HG03521 (cell line): ENCODE measurements at regions not wholly inside any gene's neighbourhood (a gene's known extent, or its start where the extent isn't known, plus 50 kb on each side); places are given as distances from the start of the nearest gene placed in this dataset.
"Not testable (repeated sequence)": the region's sequence is repeated elsewhere in the genome, so short reads cannot be mapped to it uniquely, and the experiment has no call there.

ENCODE experiments used
- ATAC-seq: cut with Tn5 transposase; IDR thresholded peaks from one replicate; pipeline ENCODE4 v1.9.1; 2021; ENCODE audit warnings: mild to moderate bottlenecking, moderate library complexity; ENCODE audit not compliant: unreplicated experiment

DNA sequence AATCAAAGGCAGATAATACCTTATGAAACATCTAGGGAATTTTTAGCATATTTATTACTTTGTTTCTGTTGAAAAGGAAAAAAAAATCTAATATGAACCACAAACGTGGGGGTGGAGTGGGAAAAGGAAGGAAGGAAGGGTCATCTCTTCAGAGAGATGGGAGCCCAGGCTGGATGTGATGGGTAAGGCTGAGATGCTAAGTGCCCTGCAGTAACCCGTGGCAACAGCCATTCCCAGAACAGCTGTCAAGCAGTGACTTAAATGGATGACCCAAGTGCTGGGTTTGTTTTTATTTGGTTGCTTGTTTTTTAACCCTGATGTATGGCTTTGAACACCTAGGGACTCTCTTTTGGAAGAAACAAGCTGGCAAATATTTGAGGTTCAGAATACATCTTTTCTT is 50.7 kb upstream of the KLF7 start:
- no peak for ATAC-seq

DNA sequence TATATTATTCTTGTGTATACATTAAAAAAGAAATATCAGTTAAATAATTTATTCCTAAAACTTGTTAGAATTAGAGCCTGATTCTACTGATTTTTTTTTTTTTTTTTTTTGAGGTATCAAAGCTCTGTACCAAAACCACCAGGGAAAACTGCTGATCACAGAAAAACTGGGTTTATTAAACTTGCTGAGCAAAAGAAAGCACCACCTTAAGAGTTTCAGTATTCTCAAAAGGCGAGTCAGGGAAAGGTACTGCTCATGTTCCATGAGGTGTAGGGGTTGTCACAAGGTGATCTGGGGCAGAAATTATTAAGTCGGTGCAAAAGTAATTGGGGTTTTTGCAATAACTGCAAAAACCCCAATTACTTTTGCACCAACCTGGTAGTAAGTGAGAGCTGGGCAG is 51.7 kb upstream of the KLF7 start:
- ATAC-seq, result no peak

DNA sequence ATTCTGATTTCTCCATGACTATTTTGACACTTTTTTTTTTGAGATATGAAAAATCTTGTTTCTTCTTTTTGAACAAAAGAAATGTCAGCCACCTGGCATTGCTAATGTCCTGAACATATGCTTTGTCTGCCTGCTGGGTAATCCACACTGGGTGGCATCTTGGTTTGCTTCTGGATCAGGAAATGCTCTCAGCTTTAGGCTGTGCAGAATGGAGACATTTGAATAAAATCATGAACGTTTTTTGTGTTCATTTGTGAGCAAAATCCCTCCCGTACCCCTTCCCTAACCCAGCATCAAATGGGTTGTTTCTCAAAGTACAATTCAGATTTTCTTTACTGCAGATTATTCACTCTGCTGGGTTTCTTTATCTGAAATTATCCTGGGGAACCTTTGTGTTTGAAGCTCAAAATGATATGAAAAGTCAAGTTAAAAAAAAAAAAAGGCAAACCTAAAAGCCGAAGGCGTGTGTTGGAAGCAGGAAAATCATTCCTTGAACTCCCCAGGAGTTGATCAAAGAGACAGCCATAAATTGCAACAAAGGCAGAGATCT is 53.4 kb upstream of the KLF7 start:
- no peak for ATAC-seq

DNA sequence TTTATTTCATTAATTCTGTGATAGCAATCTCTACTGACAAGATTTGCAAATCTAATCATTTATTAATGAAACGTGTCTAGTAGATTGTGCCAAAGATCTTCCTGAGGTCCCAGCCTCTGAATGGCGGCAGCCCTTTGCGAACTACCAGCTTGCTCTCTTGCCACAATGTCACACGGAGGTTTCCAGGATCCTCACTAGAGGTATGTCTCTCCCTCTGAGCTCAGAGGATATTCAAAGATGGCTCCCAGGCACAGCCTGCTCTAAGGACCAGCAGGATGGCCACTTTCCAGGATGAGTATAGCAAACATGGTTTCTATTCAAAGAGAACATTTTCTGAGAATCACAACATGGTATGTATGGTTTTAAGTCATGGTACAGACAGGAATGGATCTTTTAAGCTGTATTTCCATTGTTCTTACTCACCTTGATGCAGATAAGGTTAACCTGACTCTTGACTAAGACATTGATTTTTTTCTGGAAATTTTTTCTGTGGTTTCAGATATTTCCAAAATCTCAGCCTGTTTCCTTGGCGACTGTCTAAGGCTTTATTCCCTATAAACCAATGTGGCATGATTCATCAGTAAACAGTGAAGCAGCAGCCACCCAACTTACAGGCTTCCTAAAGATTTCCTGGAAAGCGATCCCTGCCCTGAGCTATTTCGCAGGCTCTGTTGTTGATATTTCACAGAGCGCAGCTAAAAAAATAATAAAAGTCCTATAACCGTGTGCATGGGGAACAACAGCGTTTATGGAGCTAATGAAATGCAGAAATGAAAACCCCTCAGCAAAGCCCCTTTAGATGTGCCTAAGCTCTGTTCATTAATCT is 54.1 kb upstream of the KLF7 start:
- no peak for ATAC-seq

DNA sequence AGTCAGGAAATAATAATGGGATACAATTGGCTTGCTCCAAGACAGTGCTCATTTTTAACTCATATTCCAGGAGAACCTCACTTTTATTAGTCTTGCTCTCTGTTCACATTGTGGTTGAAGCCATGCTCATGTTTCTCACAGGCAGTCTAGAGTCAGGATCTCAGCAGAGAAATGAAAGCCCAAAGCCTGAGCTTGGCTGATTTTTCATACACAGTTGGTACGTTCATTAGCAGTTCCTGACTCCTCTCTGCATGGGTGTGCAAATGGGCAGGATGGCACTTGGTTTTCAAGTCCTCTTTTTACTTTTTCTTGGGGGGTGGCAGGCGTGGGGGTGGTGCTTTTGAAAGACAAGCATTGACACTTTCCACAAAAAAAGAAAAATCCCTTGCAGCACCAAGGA is 56.0 kb upstream of the KLF7 start:
- ATAC-seq, result no peak

DNA sequence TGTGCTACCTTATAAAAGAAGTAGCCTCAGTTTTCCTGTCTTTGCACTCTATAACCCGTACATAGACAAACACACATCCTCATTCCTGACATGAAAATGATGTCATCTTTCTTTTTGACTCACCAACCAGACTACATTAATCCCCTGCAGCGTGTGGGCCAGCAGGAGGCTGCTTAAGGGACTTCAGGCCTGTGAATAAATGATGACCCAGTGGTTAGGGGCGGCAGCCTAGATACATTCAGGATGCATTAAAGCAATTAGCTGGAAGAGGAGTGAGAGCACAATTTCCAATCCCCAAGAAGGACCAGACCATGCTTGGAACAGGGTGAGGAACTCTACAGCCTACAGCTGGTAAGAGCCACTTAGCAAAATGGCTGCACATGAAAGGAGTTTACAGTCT is 57.3 kb upstream of the KLF7 start:
- ATAC-seq, result peak; percentile 64

DNA sequence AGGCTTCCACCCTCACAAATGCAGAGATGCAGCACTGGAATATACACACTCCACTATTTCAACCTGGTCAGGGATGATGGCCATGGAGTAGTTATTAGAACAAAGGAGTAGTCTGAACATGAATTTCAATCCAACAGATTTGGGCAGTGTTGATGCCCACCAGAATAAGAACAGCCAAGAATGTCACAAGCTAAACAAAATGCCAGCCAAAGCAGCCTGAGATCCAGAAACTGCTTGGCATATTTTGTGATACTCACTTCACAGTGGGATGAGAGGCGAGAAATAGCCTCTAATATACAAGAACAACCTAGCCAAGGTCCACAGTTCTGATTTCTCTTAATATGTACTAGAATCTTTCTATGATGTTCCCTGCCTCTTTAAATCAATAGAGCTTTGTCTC is 58.6 kb upstream of the KLF7 start:
- ATAC-seq, result no peak

DNA sequence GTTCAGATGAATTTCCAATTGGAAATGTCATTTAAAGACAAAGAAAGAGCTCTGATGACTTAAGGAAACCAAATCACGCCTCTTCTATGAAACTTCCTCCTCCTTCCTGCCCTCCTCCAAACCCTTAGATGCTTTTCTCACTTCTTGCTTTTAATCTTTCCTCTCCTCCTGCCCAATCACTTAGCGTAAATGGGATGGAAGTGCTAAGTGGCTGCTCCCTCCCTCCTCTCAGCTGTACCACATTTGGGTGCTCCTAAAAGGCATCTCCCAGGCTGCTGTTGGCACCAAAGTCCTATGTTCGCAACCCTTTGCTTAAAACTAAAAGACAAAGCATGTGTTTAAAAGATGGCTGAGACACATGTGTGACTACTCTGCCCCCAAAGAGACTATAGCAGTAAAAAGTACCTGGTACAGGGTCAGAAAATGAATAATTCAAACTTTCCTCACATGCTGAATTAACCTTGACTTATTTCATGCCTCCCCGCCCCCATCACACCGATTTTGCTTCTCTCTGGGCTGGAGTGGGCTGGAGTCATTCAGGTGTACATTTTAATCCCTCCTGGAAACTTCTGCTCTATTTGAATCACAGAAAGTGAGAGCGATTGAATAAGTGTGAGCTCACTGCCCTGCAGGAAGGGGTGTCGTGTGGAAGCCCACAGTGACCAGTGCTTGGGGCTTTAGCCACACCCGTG is 59.2 kb upstream of the KLF7 start:
- no peak for ATAC-seq

DNA sequence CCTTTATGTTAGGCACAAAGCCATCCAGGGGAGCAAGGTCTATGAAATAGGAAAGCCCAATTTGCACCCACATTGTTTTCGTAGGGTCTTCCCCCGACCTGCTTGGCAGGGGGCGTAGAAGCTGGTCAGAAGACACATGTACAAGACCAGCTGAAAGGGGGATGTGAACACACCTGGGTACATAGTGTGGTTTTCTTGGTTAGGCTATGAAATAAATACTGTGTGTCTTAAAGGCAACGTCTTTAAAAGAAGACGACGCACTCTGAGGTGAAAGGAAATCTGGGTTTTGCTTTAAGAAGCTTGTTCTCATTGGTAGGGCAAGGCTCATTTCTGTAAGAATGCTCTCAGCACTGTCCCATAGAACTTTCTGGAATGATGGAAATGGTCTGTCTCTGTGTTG is 60.0 kb upstream of the KLF7 start:
- no peak for ATAC-seq

DNA sequence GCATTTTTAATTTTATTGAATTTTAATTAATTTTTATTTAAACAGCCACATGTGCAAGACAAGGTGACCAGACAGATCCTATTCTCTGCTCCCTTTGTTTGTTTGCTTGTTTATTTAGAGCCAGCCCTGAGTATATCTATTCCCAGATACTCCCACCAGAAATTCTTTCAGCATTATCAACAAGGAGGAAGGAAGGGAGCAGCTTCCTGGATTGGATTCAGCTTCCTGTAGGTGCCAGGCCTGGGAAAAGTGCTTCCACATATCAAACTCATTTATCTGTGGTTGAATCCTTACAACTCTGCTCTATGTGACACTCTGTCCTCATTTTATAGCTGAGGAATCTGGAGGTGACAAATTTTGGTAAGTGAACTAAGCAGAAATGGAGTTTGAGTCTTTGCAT is 60.5 kb upstream of the KLF7 start:
- no peak for ATAC-seq

DNA sequence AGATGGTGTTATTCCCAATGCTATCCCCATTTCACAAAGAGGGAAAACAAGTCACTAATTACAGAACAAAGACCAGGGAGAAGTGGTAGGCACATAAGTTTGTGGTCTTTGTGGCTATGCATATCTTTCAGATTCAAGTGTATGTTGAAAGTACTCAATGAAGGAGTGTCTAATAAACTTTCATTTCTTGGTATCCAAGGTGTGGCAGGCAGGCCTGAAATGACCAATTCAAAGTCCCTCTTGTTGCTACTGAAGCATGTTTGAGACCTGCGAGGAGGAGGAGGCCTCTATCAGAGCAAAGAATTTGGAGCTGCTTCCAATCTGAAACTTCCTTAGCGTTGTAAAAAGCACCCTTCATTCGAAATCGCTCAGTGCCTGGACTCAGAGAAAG is 60.9 kb upstream of the KLF7 start:
- no peak for ATAC-seq

DNA sequence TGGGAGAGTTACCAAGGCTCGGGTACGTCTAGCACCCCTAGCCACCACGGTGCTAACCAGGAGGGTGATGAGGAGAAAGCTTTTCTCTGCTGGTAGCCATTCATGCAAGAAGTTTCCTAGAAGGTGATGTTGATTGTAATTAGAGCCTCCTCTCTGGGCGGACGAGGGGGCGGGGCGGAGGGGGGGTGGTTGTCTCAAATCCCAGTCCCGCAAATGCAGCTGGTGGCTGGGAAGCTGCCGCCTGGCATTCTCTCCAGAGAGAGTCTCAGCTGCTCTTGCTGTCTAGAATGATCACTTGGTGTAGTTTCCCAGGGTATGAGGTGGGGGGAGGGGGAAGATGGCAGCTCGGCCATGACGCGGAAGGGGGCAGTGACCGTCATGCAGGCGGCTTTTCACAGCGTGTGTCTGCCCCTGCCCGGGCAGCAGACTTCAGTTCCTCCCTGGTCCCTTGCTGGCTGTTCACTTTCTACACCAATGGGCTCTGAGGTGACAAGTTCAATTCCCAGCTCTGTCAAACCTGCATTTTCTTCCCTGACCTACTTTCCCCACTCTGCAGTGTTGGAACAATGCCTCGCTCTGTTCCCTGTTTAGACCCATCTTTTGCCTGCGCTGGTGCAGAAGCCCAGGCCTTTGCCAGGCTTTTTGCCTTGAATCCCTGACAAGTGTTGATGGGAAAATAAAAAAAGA is 61.5 kb upstream of the KLF7 start:
- ATAC-seq, result no peak

DNA sequence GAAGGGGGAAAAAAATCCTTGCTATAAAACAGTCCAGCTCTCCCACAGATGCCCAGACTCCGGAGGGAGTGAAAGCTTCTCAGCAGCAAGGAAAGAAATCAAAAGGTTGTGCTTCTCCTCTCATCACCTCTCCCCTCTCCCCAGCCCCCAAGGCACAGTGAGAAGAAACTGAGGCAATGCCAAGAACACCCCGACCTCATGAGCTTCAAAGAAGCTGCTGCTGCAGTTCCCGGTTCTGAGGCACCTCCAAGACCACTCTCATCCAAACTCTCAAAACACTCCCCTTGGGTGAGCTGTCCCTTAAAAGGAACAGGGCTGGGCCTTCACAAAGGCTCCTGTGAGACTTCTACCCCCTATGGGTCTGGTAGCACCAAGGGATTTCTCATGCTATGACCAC is 62.0 kb upstream of the KLF7 start:
- ATAC-seq, result no peak

DNA sequence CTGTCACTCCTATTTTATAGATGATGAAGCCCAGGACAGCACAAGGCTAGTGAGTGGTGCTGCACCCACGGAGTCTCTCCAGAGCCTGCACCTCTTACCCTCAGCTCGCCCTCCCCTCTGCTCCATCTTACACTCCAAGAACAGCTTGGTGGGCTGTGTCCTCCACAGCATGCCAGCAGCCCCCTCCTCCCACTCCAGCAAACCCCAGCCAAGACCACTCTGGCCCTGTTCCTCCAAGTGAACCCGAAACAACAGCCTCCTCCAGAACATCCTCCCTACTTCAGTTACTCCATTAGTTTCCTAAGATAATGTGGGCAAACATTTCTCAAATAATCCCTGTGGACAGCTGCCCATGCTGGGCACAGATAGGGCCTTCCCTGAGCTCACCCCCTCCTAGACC is 62.7 kb upstream of the KLF7 start:
- no peak for ATAC-seq

DNA sequence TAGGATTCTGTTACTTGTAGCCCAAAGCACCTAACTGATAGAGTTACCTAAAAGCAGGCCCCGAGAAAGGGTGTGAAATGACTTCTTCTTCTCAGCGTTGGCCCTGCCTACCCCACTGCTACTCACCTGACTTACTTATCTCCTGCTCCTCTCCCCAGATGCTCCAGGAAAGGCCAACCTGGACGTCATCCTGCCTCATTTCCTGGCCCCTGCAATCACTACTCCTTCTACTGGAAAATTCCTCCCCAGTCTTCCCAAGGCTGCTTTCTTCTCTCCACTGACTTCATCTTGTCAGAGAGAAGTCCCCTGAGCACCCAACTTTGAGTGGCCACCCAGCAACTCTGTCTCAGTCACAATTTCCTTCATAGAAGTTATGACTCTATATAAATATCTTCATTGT is 63.4 kb upstream of the KLF7 start:
- no peak for ATAC-seq

DNA sequence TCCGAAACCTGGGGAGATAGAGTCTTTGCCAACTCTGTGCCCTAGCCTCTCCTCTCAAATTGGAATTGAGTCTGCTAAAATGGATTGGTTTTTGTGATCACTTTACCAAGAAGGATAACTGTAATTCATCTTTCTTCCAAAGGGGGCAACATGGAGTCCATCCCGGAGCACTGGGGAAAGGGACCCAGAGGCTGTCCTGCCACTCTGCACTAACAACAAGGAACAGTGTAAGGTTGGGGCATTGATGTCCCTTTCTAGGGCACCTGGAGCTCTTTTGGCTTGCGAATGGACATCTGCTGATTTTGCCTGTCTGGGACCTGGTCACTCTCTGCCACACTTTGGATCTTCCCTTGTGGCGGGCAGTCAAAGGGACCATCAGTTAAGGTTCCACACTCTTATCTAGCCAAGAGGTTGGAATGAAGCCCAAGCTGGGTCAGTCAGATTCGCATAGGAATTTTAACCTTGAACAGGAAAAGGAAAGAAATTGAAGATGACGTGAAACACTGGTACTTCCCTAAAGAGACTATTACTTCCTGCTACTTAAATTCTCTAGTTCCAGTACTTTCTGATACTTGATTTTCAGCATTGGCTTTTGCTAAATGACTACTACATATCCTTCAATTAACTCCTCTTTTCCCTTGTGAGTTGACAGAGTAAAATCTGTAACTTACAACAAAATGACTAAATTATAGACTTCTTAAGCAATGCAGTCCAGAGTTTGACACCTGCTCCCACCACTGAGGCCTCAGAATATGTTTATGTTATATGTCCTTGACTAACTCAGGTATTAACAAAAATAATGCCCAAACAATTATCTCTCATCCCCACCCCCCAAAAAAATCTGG is 64.7 kb upstream of the KLF7 start:
- peak; percentile 52 for ATAC-seq

DNA sequence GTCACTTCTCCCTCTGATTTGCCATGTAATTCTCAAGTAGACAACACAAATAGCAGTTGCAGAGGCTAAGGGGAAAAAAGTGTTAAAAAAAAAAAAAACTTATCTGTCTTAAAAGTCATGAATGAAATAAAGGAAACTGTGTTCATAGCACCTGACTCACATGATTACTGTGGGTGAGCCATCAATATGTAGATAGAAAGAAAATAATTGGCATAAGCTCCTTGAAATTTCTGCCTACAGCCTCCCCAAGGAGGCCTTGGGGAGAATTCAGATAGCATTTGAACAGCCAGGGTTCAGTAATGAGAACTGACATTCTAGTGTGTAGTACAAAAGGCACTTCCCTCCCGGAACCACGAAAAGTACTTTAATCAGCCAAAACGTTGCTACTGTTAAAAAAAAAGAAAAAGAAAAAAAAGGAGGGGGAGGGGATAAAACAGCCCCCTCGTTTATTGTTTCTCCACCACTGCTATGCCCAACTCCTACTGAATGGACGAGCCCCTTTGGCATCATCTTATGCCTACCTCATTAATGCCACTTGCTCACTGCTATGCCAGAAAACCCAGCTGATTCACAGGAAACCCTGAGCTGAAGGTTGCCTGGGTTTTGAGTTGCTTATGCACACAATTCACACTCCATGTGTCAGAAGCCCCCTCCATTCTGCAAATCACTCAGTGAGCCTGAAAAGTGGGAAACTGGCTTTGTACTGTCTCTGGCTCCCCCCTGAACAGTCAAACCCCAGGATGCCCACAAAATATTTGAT is 65.5 kb upstream of the KLF7 start:
- no peak for ATAC-seq

DNA sequence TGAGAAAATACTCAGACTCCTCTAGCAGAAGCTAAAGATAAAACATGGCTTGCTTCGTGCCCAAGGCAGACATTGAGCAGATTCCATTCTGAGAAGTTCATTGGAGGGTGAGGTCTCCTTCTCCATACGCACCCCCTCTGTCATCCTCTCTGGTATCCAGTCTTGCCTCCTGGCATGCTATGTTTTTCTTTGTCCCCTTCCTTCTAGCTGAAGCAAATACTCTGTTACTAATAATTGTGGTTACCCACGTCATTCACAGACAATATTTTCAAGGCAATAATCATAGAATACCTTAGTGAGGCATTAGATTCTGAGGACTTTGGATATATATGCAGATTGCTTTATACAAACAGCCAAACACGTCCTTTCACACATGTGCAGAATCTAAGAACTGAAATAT is 66.2 kb upstream of the KLF7 start:
- ATAC-seq, result no peak

DNA sequence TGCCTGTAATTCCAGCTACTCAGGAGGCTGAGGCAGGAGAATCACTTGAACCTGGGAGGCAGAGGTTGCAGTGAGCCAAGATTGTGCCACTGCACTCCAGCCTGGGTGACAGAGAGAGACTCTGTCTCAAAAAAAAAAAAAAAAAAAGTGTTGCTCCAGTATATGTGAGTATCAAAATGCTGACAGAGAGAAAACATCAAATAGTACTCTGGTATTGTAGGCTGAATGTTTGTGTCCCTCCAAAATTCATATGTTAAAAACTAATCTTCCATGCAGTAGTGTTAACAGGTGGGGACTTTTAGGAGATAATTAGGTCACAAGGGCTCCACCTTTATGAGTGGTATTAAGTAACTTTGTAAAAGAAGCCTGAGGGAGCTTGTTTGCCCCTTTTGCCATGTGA is 67.4 kb upstream of the KLF7 start:
- ATAC-seq, result not testable (repeated sequence)

DNA sequence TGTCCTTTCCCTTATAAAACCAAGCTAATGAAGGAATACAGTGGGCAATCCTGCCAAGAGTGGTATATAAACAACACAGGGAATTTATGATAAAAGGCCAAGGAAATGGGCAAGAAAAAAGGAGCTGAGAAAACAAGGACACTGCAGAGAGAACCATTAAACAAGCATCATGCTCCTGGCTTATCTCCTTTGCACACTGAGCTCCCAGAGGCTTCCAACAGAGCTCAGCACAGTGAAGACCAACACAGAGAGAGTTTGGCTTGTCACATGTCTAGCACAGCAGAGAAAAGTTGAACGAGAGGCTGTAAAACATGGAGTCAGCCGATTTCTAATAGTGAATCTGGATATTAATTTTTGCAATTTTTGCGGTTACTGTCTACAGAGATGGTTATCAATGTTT is 68.0 kb upstream of the KLF7 start:
- ATAC-seq, result no peak
